ENCODE measurements at regions not wholly inside any gene's neighbourhood (a gene's known extent, or its start where the extent isn't known, plus 50 kb on each side); places are given as distances from the start of the nearest gene placed in this dataset.

DNA sequence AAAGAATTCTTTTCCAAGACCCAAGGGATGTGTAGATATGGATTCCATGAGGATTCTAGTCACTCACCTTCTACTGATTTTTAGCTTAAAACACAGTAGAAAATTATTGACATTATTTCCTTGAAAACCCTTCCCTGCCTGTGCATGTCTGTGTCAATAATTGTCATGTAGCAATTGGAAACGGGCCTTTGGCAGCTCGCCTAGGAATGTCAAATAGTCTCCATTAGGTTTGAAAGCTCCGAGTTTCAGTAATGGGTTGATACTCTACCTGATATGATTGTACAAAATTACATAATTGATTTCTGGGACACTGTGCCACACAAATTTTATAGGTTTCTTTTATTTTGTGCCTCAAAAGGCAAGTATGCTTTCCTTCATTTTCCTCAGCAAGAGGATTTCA, 515.2 kb upstream of the ARID1B start:
- TF ChIP-seq, protein P1, sequence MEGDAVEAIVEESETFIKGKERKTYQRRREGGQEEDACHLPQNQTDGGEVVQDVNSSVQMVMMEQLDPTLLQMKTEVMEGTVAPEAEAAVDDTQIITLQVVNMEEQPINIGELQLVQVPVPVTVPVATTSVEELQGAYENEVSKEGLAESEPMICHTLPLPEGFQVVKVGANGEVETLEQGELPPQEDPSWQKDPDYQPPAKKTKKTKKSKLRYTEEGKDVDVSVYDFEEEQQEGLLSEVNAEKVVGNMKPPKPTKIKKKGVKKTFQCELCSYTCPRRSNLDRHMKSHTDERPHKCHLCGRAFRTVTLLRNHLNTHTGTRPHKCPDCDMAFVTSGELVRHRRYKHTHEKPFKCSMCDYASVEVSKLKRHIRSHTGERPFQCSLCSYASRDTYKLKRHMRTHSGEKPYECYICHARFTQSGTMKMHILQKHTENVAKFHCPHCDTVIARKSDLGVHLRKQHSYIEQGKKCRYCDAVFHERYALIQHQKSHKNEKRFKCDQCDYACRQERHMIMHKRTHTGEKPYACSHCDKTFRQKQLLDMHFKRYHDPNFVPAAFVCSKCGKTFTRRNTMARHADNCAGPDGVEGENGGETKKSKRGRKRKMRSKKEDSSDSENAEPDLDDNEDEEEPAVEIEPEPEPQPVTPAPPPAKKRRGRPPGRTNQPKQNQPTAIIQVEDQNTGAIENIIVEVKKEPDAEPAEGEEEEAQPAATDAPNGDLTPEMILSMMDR (IDR thresholded peaks at IDR 0.05; ENCODE audit: borderline replicate concordance, insufficient read depth, low read depth, low read length): no peak
- no peak overlapping the region for H3K4me3 ChIP-seq (ENCODE audit: low read depth, low read length)

DNA sequence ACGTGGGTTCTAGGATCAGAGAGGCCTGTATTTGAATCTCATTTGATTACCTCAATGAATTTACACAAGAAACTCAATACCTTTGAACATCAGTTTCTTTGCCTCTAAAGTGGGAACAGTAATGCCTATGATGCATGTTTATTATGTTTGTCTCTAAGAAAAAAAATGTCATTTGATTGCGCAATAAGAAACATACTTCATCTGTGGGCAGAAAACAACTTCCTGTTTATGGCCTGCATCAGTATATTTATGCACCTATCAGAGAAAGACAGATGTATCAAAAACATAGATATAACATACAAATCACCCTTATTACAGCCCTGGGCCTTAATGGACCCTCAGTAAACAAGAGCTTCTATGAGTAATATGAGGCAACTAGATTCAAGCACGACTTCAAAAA, 516.4 kb upstream of the ARID1B start:
- TF ChIP-seq, protein P1 (IDR thresholded peaks at IDR 0.05; ENCODE audit: borderline replicate concordance, insufficient read depth, low read depth, low read length): no peak
- no peak overlapping the region for H3K4me3 ChIP-seq (ENCODE audit: low read depth, low read length)

DNA sequence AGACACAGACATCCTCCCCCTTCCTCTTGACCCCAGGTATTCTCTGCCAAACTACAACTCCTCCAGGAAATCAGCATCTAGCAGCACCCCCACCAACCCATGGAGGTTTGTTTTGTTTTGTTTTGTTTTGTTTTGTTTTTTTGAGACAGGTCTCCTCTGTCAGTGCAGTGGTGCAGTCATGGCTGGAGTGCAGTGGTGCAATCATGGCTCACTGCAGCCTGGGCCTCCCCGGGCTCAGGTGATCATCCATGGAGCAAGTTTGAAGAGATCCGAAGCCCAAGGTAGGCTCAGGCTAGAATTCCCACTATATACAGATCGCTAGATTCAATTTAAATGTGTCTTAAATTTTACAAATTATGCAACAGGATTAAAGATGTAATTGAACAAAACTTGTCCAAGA, 518.2 kb upstream of the ARID1B start:
- no peak overlapping the region for H3K4me3 ChIP-seq (ENCODE audit: low read depth, low read length)
- TF ChIP-seq, protein P1 (IDR thresholded peaks at IDR 0.05; ENCODE audit: borderline replicate concordance, insufficient read depth, low read depth, low read length): no peak

DNA sequence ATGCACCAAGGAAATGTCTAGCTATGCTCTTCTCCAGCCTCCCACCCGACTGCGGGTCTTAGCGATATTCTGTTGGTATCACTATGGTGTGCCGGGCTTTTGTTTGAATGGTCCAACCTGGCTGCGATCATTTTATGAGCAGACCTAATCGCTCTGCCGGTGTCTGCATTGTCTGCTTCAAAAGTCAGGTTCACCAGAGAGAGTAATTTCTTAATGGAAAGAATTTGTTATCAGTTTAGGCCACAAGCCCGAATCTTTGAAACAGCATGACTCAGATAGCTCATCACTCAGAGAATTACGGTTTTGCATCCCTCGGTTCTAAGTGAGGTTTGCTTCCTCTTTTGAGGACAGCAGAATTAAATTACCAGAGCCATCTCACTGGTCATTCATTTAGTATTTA, 521.0 kb upstream of the ARID1B start:
- TF ChIP-seq, protein P1 (IDR thresholded peaks at IDR 0.05; ENCODE audit: borderline replicate concordance, insufficient read depth, low read depth, low read length): no peak
- no peak overlapping the region for H3K4me3 ChIP-seq (ENCODE audit: low read depth, low read length)

DNA sequence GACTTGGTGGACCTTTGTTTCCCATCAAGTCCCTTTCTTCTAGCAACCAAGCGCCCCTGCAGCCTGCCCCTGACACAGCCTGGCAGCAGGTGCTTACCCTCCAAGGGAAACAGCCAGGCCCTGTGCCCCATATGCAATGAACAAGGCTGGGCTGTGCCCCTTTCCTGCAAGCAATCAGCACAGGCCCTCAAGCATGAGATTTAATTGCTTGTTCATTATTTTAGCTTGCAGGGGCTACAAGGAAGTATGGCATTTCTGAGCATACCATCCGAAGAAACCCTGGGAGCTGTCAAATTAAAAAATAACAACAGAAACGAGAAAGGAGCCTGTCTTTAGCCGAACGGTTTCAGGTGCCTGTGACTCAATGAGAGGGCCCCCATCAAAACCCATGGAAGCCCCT, 522.9 kb upstream of the ARID1B start:
- no peak overlapping the region for H3K4me3 ChIP-seq (ENCODE audit: low read depth, low read length)
- TF ChIP-seq, protein P1 (IDR thresholded peaks at IDR 0.05; ENCODE audit: borderline replicate concordance, insufficient read depth, low read depth, low read length): no peak

DNA sequence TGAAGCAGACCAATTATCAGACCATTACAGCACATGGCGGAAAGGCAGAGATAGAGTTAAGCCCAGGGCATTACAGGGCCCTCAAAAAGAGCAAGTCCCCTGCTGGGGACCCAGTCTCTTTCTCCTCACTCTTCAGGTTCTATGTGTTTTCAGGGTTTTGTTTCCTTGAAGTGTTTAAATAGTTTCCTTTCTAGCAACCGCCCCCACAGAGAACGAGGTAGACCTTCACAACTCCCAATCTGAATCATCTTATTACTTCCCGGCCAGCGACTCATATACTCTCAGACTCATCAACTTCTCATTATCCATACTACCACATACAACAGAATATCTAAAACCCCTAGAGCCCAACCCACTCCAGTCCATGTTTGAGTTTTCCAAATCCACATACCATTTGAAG, 526.6 kb upstream of the ARID1B start:
- TF ChIP-seq, protein P1 (IDR thresholded peaks at IDR 0.05; ENCODE audit: borderline replicate concordance, insufficient read depth, low read depth, low read length): no peak
- H3K4me3 ChIP-seq (ENCODE audit: low read depth, low read length): no peak overlapping the region

DNA sequence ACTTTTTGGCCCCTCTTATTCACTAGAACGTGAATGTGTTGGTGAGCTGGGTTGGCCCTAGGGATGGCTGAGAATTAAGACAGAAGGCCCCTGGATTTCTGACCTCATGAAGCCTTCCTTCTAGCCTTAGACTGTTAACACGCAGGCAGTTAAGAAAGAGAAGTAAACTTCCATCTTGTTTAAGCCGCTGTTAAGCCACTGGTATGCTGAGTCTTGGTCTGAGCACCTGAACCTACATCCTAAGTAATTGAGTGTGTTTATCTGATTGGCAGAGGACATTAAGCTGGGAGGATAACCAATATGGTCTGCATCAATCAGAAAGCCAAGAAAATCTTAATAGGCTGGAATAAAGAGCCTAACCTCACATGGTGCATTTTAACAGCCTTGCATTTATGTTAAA, 535.0 kb upstream of the ARID1B start:
- H3K4me3 ChIP-seq (ENCODE audit: low read depth, low read length): no peak overlapping the region
- TF ChIP-seq, protein P1 (IDR thresholded peaks at IDR 0.05; ENCODE audit: borderline replicate concordance, insufficient read depth, low read depth, low read length): no peak
